GM21529 (cell line): ENCODE measurements at regions not wholly inside any gene's neighbourhood (a gene's known extent, or its start where the extent isn't known, plus 50 kb on each side); places are given as distances from the start of the nearest gene placed in this dataset.
A peak's percentile ranks its signal among the peaks of the same experiment; 100 is the strongest.

Experiments used
- ATAC-seq: cut with Tn5 transposase; IDR thresholded peaks from one replicate; pipeline ENCODE4 v1.9.1; 2021; ENCODE audit not compliant: unreplicated experiment

- no peak for ATAC-seq
Observed at GRCh38 chr5:159385536-159385935, 55.2 kb upstream of the IL12B start.

GRCh38 chr5:159386028-159386711, 55.9 kb upstream of the IL12B start:
- no peak for ATAC-seq

- no peak for ATAC-seq
Observed at GRCh38 chr5:159392871-159393270, 62.6 kb upstream of the IL12B start.

GRCh38 chr5:159393854-159394274, 63.6 kb upstream of the IL12B start:
- no peak for ATAC-seq

DNA sequence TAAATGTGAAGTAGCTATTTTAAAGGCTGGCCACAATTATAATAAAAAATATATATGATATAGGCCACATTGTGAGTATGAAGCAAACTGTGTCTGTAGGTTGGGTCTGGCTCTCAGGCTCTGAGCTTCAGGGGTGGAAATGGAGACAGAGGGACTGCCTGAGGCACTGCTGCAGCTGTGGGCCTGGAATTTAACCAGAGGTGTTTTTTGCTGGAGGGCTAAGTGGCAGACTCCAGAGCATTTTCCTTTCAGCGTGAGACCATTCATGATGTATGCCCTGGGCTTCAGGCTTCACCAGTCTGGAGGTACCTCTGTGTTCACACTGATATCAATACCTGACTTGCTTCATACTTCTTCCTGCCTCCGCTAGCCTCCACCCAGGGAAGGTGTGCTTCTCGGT, 64.9 kb upstream of the IL12B start:
- ATAC-seq = no peak

- ATAC-seq = no peak
Observed at GRCh38 chr5:159398936-159399335, 68.6 kb upstream of the IL12B start.

DNA sequence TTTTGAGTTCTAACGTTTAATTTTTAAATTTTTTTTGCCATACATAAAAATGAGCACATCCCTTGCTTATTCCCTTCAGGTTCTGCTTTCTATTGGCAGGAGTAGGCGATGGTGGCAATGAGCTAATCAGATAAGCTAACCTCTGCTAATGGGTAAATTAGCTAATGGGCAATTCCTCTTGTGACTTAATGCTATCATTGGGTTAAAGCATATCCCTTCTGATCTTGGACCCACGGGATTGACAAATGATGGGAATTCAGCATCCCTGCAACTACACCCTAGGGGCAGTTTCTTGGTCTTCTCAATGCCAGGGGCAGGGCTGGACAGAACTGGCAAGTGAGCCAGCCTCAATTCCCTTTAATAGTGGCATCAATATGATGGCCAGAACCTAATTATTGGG, 70.2 kb upstream of the IL12B start:
- no peak for ATAC-seq

DNA sequence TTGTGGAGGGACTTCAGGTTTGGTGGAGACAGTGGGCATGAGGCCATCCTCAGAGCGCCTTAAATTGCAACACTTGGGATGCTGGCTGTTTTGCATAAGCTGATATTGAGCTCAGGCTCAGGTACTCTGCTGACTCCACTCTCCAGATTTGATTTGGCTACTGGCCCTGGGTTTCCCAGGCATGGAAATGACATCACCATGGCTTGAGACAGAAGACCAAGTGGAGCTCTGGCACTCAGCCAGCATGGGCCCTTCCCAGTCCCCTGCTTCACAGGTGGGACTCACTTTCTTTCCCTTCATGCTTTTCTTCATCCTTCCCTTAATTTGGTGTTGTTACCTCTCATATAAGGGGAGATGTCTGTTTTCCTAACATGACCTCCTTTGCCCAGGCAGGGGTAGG, 72.0 kb upstream of the IL12B start:
- no peak for ATAC-seq

GRCh38 chr5:159402856-159403255, 72.6 kb upstream of the IL12B start:
- no peak for ATAC-seq

DNA sequence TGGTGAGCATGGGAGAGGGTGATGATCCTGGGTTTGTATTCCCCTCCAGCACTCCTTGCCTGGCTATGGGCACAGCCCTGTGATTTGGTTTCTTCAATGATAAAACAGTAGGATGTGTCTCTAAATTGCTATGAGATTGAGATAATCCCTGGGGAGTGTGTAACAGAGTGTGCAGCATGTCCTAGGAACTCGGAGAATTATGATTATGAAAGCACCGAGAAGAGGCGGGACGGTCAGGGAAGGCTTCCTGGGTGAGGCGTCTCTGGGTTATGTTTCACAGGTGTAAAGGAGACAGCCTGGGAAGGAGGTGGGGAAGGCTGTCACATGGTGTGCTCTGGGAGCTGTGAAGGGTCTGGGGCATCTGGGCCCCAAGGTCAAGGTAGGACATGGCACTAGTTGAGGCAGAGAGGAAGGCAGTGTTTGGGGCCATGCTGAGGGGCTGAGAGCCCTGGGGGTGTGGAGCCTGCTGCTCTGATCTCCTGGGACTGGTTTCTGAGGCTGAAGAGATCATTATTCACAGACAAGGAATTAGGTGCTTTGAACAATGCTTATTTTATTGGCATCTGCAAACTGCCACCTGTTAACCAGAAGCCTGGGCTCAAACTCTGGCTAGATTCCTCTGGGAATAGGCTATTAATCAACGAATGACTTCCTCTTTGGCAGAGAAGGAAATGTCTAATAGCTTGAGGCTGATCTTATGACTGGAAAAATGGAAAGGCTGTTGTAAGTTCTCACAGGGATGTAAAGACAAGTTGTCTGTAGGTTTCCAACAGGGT, 73.8 kb upstream of the IL12B start:
- no peak for ATAC-seq

DNA sequence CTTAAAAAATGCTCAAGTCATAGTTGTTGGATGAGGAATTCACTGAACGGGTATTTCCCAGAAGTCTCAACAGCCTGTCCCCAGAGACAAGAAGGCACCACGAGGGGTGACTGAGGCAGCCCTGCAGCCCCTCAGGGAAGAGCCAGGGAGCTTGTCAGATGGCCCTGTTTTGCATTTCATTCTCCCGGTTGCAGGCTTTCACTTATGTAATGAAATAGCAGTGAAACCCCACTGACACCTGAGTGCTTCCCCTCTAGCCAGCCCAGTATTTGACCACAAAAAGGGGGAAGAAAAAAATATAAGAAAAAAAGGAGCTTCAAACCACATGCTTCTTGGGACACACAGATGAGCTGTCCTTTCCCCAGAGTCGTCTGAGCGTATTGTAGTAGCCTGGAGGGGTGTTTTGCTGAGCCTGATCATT, 75.3 kb upstream of the IL12B start:
- peak; percentile 80 for ATAC-seq

DNA sequence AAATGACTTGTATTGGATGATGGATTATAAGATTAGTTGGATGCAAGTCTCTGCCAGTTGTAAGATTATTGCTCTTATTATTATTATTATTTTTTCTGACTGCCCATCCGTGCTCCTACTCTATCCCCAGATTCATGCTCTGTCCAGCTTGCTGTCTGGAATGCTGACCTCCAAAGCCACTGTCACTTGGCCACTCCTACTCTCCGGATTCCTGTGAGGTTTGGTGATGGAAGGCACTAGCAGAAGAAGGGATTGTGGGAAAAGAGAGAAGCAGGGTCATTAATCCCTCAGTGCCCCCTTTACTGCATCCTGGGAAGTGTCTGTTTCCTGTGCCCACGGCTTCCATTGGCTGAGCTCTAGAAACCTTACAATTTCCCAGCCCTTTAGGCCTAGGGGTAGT, 76.3 kb upstream of the IL12B start:
- no peak for ATAC-seq

GRCh38 chr5:159409801-159410200, 79.5 kb upstream of the IL12B start:
- ATAC-seq = peak; percentile 45

DNA sequence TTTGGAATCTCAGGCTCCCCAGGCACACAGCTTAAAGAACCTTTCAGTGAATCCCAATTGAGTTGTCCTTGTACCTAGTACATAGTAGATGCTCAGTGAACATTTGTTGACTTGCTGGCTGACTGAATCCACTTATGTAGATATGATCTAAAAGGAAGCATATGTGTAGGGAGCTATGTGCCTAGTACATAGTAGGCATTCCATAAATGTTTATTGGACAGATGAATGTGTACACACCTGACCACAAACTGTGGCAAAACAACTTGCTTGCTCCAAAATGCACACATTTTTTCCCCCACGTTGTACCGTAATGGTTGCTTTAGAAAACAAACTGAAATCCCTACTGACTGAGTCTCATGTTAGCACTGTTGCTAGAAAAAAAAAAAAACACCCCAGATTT, 80.2 kb upstream of the IL12B start:
- no peak for ATAC-seq

- no peak for ATAC-seq
Observed at GRCh38 chr5:159411115-159411514, 80.8 kb upstream of the IL12B start.

- peak; percentile 56 for ATAC-seq
Observed at GRCh38 chr5:159412284-159413046, 82.2 kb upstream of the IL12B start.

DNA sequence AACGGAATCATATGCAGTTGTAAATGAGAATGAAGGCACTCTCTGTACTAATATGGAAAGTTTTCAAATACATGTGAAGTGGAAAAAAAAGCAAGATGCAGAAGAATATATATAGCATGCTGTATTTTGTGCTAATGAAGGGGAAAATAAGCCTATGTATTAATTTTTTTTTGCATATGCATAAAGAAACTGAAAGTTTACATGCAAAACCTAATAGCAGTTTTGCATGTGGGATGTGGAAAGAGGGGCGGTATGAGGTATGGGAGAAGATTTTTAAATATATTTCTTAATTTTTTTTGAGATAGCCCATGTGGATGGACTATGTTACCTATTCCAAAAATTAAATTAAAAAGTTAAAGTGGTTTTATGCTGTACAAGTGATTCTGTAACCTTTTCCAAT, 83.7 kb upstream of the IL12B start:
- no peak for ATAC-seq

DNA sequence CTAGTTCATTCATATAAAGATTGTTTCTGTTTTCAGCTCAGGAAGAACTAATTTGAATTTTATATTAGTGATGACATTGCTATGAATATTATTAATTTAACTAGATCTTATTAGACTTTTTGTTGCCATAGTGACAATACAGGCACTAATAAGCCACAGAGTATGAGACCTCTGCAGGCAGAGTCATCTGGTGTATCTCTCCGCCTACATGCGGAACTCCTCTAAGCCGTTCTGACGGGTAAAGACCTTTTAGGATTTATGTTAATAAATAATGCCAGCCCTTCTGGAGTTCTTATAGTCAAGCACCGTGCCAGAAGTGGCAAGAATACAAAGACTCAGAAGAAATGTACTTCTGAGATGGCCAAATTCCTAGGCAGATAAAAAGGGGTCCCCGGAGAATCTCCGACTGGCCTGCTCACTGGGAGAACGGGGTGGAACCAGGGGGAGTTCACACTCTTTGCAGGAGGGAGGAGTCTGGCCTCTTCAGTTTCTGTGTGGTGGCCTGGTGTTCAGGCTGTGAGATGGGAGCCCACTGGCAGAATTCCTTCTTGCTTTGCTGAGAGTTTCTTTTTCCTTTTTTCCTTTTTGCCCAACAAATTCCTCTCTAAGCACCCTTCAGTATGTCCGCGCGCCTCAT, 85.1 kb upstream of the IL12B start:
- no peak for ATAC-seq

GRCh38 chr5:159416438-159416837, 86.2 kb upstream of the IL12B start:
- no peak for ATAC-seq

GRCh38 chr5:159417170-159417569, 86.9 kb upstream of the IL12B start:
- no peak for ATAC-seq

DNA sequence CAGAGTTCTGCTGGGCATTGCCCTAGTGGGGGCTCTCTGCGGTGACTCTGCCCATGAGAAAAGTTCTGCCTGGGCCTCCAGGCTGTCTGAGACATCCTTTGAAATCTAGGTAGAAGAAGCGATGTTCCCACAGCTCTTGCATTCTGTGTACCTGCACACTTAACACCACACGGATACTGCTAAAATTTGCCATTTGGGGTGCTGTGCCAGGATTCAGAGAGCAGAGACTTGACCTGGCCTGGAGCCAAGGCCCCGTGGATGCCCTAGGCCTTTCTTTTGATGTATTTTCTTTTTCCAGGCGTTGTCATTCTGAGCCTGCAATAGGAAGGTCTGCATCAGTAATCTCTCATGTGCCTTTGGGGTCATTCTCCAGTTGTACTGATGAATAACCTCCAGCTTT, 89.3 kb upstream of the IL12B start:
- ATAC-seq = no peak
